Caki2 (cell line): ENCODE measurements at regions not wholly inside any gene's neighbourhood (a gene's known extent, or its start where the extent isn't known, plus 50 kb on each side); places are given as distances from the start of the nearest gene placed in this dataset.

Source experiments
- DNase-seq: peaks from one replicate; pipeline ENCODE4 v3.0.0-alpha.2; 2015; ENCODE audit warnings: low read depth
- in situ Hi-C: cut with HindIII; loops from 2 replicates; pipeline ENCODE4 v1.10.0; 2016; ENCODE audit warnings: low sequenced_read_pairs, low pct_unique_long_range_greater_than_20kb, mixed read lengths

DNA sequence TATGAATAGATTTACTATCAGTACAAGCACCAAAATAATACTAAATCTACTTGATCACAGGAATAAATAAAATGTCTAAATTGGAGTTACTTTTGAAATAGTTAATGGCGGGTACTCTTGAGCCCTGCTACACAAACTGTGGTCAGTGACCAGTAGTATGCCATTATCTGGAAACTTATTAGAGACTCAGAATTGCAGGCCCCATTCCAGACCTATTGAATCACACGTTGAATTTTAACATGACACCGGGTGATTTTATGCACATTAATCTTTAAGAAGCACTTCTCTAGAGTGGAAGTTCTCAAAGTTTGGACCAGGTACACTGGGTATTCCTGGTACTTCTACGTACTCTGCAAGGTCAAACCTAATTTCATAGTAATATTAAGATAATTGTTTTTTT is 660.0 kb upstream of the POU3F4 start:
- DNase-seq, result no peak
- in situ Hi-C loops, result no loop called here
